GM23248 (cell line): ENCODE measurements at regions not wholly inside any gene's neighbourhood (a gene's known extent, or its start where the extent isn't known, plus 50 kb on each side); places are given as distances from the start of the nearest gene placed in this dataset.

Experiments
- DNase-seq: peaks from one replicate; pipeline ENCODE4 v3.0.0-alpha.2; 2015
- H2AFZ ChIP-seq: fragments of 200-600 bp; sonication (generic); 2 replicates; pipeline ENCODE4 v1.6.1; 2016; ENCODE audit warnings: antibody characterized with exemption
- H3F3A ChIP-seq: fragments of 200-600 bp; sonication (generic); 2 replicates; pipeline ENCODE4 v1.6.1; 2016; ENCODE audit warnings: mild to moderate bottlenecking, antibody characterized with exemption, mixed run types; ENCODE audit not compliant: insufficient read depth
- H3K27ac ChIP-seq: fragments of 200-600 bp; sonication (generic); 2 replicates; pipeline ENCODE4 v1.5.1; 2016; ENCODE audit warnings: mild to moderate bottlenecking
- H3K27me3 ChIP-seq: fragments of 200-600 bp; sonication (generic); replicated peaks from 2 replicates; pipeline ENCODE4 v1.6.1; 2016; ENCODE audit warnings: mild to moderate bottlenecking; ENCODE audit not compliant: insufficient read depth
- H3K36me3 ChIP-seq: fragments of 200-600 bp; sonication (generic); 2 replicates; pipeline ENCODE4 v1.6.1; 2016; ENCODE audit warnings: low read depth, mild to moderate bottlenecking
- H3K4me1 ChIP-seq: fragments of 200-600 bp; sonication (generic); 2 replicates; pipeline ENCODE4 v1.6.1; 2016; ENCODE audit warnings: mild to moderate bottlenecking; ENCODE audit not compliant: insufficient read depth
- H3K4me2 ChIP-seq: fragments of 200-600 bp; sonication (generic); one replicate; pipeline ENCODE4 v1.6.1; 2016; ENCODE audit warnings: mild to moderate bottlenecking; ENCODE audit not compliant: unreplicated experiment
- H3K4me3 ChIP-seq: fragments of 200-600 bp; sonication (generic); 2 replicates; pipeline ENCODE4 v1.5.1; 2016; ENCODE audit warnings: mild to moderate bottlenecking
- H3K79me2 ChIP-seq: fragments of 200-600 bp; sonication (generic); 2 replicates; pipeline ENCODE4 v1.6.1; 2016; ENCODE audit warnings: mild to moderate bottlenecking; ENCODE audit not compliant: insufficient read depth
- H3K9ac ChIP-seq: fragments of 200-600 bp; sonication (generic); 2 replicates; pipeline ENCODE4 v1.6.1; 2016; ENCODE audit warnings: mild to moderate bottlenecking
- H3K9me2 ChIP-seq: fragments of 200-600 bp; sonication (generic); 2 replicates; pipeline ENCODE4 v1.6.1; 2016; ENCODE audit warnings: mixed run types, mild to moderate bottlenecking, moderate library complexity; ENCODE audit not compliant: insufficient read depth
- H3K9me3 ChIP-seq: fragments of 200-600 bp; sonication (generic); one replicate; pipeline ENCODE4 v1.6.1; 2017; ENCODE audit warnings: low read depth
- H4K20me1 ChIP-seq: fragments of 200-600 bp; sonication (generic); 2 replicates; pipeline ENCODE4 v1.6.0; 2016; ENCODE audit not compliant: insufficient read depth
- EZH2 ChIP-seq: fragments of 200-600 bp; sonication (generic); IDR thresholded peaks from 2 replicates; pipeline ENCODE4 v1.6.1; 2018; ENCODE audit warnings: antibody characterized with exemption, mild to moderate bottlenecking; ENCODE audit not compliant: insufficient read depth, poor library complexity, severe bottlenecking
- EZH2phosphoT487 ChIP-seq: fragments of 200-600 bp; sonication (generic); IDR thresholded peaks from 2 replicates; pipeline ENCODE4 v1.6.1; 2018; ENCODE audit warnings: antibody characterized with exemption, moderate library complexity, mild to moderate bottlenecking, low read depth; ENCODE audit not compliant: insufficient read depth
- WGBS, 2 experiments: methylation state at CpG; one replicate each; pipeline ENCODE4 v1.1.6; 2015 to 2017; ENCODE audit warnings: low lambda C conversion rate in 2 of 2, low coverage in 1 of 2; ENCODE audit errors: missing lambda C conversion rate in 2 of 2; 5-methylcytosine and 5-hydroxymethylcytosine counted together
- in situ Hi-C: fragments of 300-500 bp; cut with MboI; formaldehyde crosslinking; loops from 2 replicates; pipeline ENCODE4 v1.15.0; 2020

GRCh38 chr17:15086776-15087295, 178.3 kb downstream of the PMP22 start:
- no peaks in the 10 kb centered on the region for H3K9me3 ChIP-seq
- no peak overlapping the region for H3K4me2 ChIP-seq
- in situ Hi-C loops = no loop called here
- H3K27ac ChIP-seq = no peak overlapping the region
- TF ChIP-seq EZH2 = no peak
- TF ChIP-seq EZH2phosphoT487 = no peak
- H3K36me3 ChIP-seq = no peaks in the 10 kb centered on the region
- 55 to 68% methylated on average over 11 of the region's 11 CpGs for WGBS, 2 experiments
- H3F3A ChIP-seq = no peaks in the 10 kb centered on the region
- no peak for DNase-seq
- no peak overlapping the region for H3K4me3 ChIP-seq
- H3K9me2 ChIP-seq = no peaks in the 10 kb centered on the region
- H3K27me3 ChIP-seq = peaks cover 10% of the 10 kb centered on the region
- H2AFZ ChIP-seq = no peak overlapping the region
- H3K9ac ChIP-seq = no peak overlapping the region
- no peaks in the 10 kb centered on the region for H3K4me1 ChIP-seq
- no peaks in the 10 kb centered on the region for H3K79me2 ChIP-seq
- H4K20me1 ChIP-seq = no peaks in the 10 kb centered on the region

GRCh38 chr17:15085890-15086677, 179.0 kb downstream of the PMP22 start:
- WGBS, 2 experiments = 52 to 56% methylated on average over 6 of the region's 6 CpGs
- H3K9ac ChIP-seq = no peak overlapping the region
- H3K9me2 ChIP-seq = no peaks in the 10 kb centered on the region
- no peaks in the 10 kb centered on the region for H3K36me3 ChIP-seq
- H3K27me3 ChIP-seq = peaks cover 9% of the 10 kb centered on the region
- no peak overlapping the region for H3K4me2 ChIP-seq
- no peaks in the 10 kb centered on the region for H3F3A ChIP-seq
- no peaks in the 10 kb centered on the region for H4K20me1 ChIP-seq
- no peak overlapping the region for H3K4me3 ChIP-seq
- no peak overlapping the region for H2AFZ ChIP-seq
- no peaks in the 10 kb centered on the region for H3K79me2 ChIP-seq
- TF ChIP-seq EZH2 (no peak), EZH2phosphoT487 (no peak)
- H3K27ac ChIP-seq = no peak overlapping the region
- no peak for DNase-seq
- no peaks in the 10 kb centered on the region for H3K4me1 ChIP-seq
- H3K9me3 ChIP-seq = no peaks in the 10 kb centered on the region
- in situ Hi-C loops = no loop called here

GRCh38 chr17:15083225-15083624, 181.9 kb downstream of the PMP22 start:
- in situ Hi-C loops = no loop called here
- H2AFZ ChIP-seq = no peak overlapping the region
- H4K20me1 ChIP-seq = no peaks in the 10 kb centered on the region
- 33 to 58% methylated on average over 5 of the region's 5 CpGs for WGBS, 2 experiments
- H3K27ac ChIP-seq = no peak overlapping the region
- H3K4me2 ChIP-seq = no peak overlapping the region
- no peak overlapping the region for H3K4me3 ChIP-seq
- peak; percentile 5 for DNase-seq
- H3K9ac ChIP-seq = no peak overlapping the region
- H3K79me2 ChIP-seq = no peaks in the 10 kb centered on the region
- H3K9me2 ChIP-seq = no peaks in the 10 kb centered on the region
- no peaks in the 10 kb centered on the region for H3K9me3 ChIP-seq
- peaks cover 20% of the 10 kb centered on the region for H3K27me3 ChIP-seq
- H3F3A ChIP-seq = no peaks in the 10 kb centered on the region
- no peaks in the 10 kb centered on the region for H3K4me1 ChIP-seq
- TF ChIP-seq EZH2 (no peak), EZH2phosphoT487 (no peak)
- no peaks in the 10 kb centered on the region for H3K36me3 ChIP-seq

- TF ChIP-seq EZH2phosphoT487 (no peak), EZH2 (no peak)
- H3K27ac ChIP-seq = no peak overlapping the region
- no peaks in the 10 kb centered on the region for H3F3A ChIP-seq
- H3K27me3 ChIP-seq = peaks cover 20% of the 10 kb centered on the region
- no peaks in the 10 kb centered on the region for H3K9me3 ChIP-seq
- no peak for DNase-seq
- H2AFZ ChIP-seq = no peak overlapping the region
- 34 to 38% methylated on average over 3 of the region's 3 CpGs for WGBS, 2 experiments
- no peaks in the 10 kb centered on the region for H4K20me1 ChIP-seq
- no peak overlapping the region for H3K4me3 ChIP-seq
- in situ Hi-C loops = no loop called here
- H3K9me2 ChIP-seq = no peaks in the 10 kb centered on the region
- H3K4me1 ChIP-seq = no peaks in the 10 kb centered on the region
- no peaks in the 10 kb centered on the region for H3K79me2 ChIP-seq
- H3K36me3 ChIP-seq = no peaks in the 10 kb centered on the region
- H3K4me2 ChIP-seq = no peak overlapping the region
- no peak overlapping the region for H3K9ac ChIP-seq
These were observed 184.1 kb downstream of the PMP22 start for GRCh38 chr17:15081008-15081407.
